HG03378 (cell line): ENCODE measurements at regions not wholly inside any gene's neighbourhood (a gene's known extent, or its start where the extent isn't known, plus 50 kb on each side); places are given as distances from the start of the nearest gene placed in this dataset.

Experiments used
- ATAC-seq: cut with Tn5 transposase; IDR thresholded peaks from one replicate; pipeline ENCODE4 v1.9.1; 2021; ENCODE audit warnings: mild to moderate bottlenecking, moderate library complexity; ENCODE audit not compliant: unreplicated experiment

GRCh38 chr6:88388589-88388988 is 222.4 kb upstream of the CNR1 start:
- ATAC-seq: no peak

- no peak for ATAC-seq
Observed at GRCh38 chr6:88386167-88386566, 220.0 kb upstream of the CNR1 start.

GRCh38 chr6:88383183-88383582 is 217.0 kb upstream of the CNR1 start:
- ATAC-seq: no peak

GRCh38 chr6:88381289-88381642 is 215.1 kb upstream of the CNR1 start:
- ATAC-seq: no peak

GRCh38 chr6:88380618-88381288 is 214.6 kb upstream of the CNR1 start:
- ATAC-seq: no peak

- no peak for ATAC-seq
Observed at GRCh38 chr6:88380083-88380482, 213.9 kb upstream of the CNR1 start.

GRCh38 chr6:88378639-88379038 is 212.5 kb upstream of the CNR1 start:
- no peak for ATAC-seq

GRCh38 chr6:88377976-88378568 is 211.9 kb upstream of the CNR1 start:
- no peak for ATAC-seq

- no peak for ATAC-seq
Observed at GRCh38 chr6:88376768-88377387, 210.7 kb upstream of the CNR1 start.

- ATAC-seq: no peak
Observed at GRCh38 chr6:88376197-88376596, 210.1 kb upstream of the CNR1 start.

- no peak for ATAC-seq
Observed at GRCh38 chr6:88374553-88374952, 208.4 kb upstream of the CNR1 start.

GRCh38 chr6:88371480-88371879 is 205.3 kb upstream of the CNR1 start:
- ATAC-seq: no peak

GRCh38 chr6:88370127-88370710 is 204.1 kb upstream of the CNR1 start:
- ATAC-seq: no peak

- no peak for ATAC-seq
Observed at GRCh38 chr6:88369262-88369661, 203.1 kb upstream of the CNR1 start.

GRCh38 chr6:88368071-88368787 is 202.1 kb upstream of the CNR1 start:
- ATAC-seq: no peak

GRCh38 chr6:88367248-88367647 is 201.1 kb upstream of the CNR1 start:
- no peak for ATAC-seq

- ATAC-seq: no peak
Observed at GRCh38 chr6:88366672-88367071, 200.5 kb upstream of the CNR1 start.

- ATAC-seq: no peak
Observed at GRCh38 chr6:88365656-88366055, 199.5 kb upstream of the CNR1 start.

GRCh38 chr6:88365230-88365629 is 199.1 kb upstream of the CNR1 start:
- no peak for ATAC-seq

- no peak for ATAC-seq
Observed at GRCh38 chr6:88361754-88362153, 195.6 kb upstream of the CNR1 start.

- ATAC-seq: no peak
Observed at GRCh38 chr6:88361298-88361697, 195.2 kb upstream of the CNR1 start.
